Neural crest cell (in vitro differentiated cells): ENCODE measurements at regions not wholly inside any gene's neighbourhood (a gene's known extent, or its start where the extent isn't known, plus 50 kb on each side); places are given as distances from the start of the nearest gene placed in this dataset.

Experiments used
- DNase-seq: peaks from one replicate; pipeline ENCODE4 v3.0.0; 2021; ENCODE audit warnings: low read depth, mixed read lengths, low spot score
- H3K27ac Mint-ChIP-seq: one replicate; pipeline ENCODE4 v1.8.0; 2021; ENCODE audit warnings: mild to moderate bottlenecking, mixed read lengths; ENCODE audit not compliant: unreplicated experiment
- H3K27me3 Mint-ChIP-seq: 2 replicates; pipeline ENCODE4 v1.8.0; 2021; ENCODE audit warnings: low read depth, mild to moderate bottlenecking, mixed read lengths
- H3K36me3 Mint-ChIP-seq: 2 replicates; pipeline ENCODE4 v1.8.0; 2021; ENCODE audit warnings: low read depth, mild to moderate bottlenecking, mixed read lengths
- H3K4me1 Mint-ChIP-seq: 2 replicates; pipeline ENCODE4 v1.8.0; 2021; ENCODE audit warnings: mixed read lengths
- H3K4me3 Mint-ChIP-seq: one replicate; pipeline ENCODE4 v1.8.0; 2021; ENCODE audit warnings: mild to moderate bottlenecking, mixed read lengths
- H3K9me3 Mint-ChIP-seq: 2 replicates; pipeline ENCODE4 v1.8.0; 2021; ENCODE audit warnings: mixed read lengths
- CTCF ChIP-seq: fragments of 200-600 bp; sonication (generic); conservative IDR thresholded peaks from 2 replicates; pipeline ENCODE4 v1.5.0; 2021; ENCODE audit warnings: antibody characterized with exemption, mild to moderate bottlenecking

DNA sequence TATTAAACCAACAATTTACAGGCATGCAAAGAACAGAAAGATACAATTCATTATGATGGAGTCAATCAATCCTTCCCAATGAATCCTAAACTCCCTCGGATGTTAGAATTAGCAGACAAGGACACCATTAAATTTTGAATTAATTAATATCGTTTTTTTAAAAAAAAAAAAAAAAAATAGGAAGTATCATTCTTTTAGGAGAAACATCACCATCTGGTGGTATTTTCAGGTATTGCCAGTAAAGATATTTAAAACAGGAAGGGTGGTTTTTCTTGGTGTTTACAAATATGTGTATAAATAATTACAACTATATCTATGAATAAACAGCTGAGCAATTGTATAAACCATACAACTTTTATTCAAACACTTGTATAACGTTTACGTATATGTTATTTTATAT lies 564.4 kb downstream of the HAO1 start:
- Mint-ChIP-seq H3K4me1 (peaks cover 11% of the 10 kb centered on the region), H3K27me3 (no peaks in the 10 kb centered on the region), H3K4me3 (no peak overlapping the region), H3K9me3 (peaks cover 3% of the 10 kb centered on the region), H3K36me3 (no peaks in the 10 kb centered on the region), H3K27ac (no peak overlapping the region)
- DNase-seq: no peak
- TF ChIP-seq CTCF: peak; percentile 81

- H3K4me1 Mint-ChIP-seq: peaks cover 4% of the 10 kb centered on the region
- no peaks in the 10 kb centered on the region for H3K36me3 Mint-ChIP-seq
- peaks cover 3% of the 10 kb centered on the region for H3K9me3 Mint-ChIP-seq
- H3K27ac Mint-ChIP-seq: no peak overlapping the region
- no peaks in the 10 kb centered on the region for H3K27me3 Mint-ChIP-seq
- no peak for TF ChIP-seq CTCF
- H3K4me3 Mint-ChIP-seq: no peak overlapping the region
- no peak for DNase-seq
These were observed 561.2 kb downstream of the HAO1 start for GRCh38 chr20:7378864-7379605.

DNA sequence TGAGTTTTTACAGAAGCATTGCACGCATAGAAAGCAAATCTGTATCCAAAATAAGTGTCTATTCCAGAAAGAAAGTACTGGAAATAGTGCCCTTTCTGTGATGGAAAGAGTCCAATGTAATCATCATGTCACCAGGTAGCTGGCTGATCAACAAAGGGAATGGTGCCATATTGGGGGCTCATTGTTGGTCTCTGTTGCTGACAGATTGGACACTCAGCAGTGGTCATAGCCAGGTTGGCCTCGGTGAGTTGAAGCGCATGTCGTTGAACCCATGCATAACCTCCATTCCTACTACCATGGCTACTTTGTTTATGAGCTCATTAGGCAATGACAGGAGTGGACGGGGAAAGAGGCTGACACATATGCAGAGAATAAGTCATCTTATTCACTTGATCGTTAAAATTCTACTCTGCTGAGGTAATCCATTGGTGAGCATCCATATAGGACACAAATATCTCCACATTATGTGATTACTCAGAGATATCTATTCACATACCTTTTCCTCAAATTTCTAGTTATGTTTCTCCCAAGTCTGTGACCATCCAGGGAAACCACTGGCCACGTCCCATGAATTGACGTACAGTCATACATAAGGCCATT lies 560.5 kb downstream of the HAO1 start:
- Mint-ChIP-seq H3K36me3 (no peaks in the 10 kb centered on the region), H3K9me3 (peaks cover 3% of the 10 kb centered on the region), H3K4me3 (no peak overlapping the region), H3K27me3 (no peaks in the 10 kb centered on the region), H3K27ac (no peak overlapping the region), H3K4me1 (peaks cover 4% of the 10 kb centered on the region)
- TF ChIP-seq CTCF: no peak
- DNase-seq: no peak

DNA sequence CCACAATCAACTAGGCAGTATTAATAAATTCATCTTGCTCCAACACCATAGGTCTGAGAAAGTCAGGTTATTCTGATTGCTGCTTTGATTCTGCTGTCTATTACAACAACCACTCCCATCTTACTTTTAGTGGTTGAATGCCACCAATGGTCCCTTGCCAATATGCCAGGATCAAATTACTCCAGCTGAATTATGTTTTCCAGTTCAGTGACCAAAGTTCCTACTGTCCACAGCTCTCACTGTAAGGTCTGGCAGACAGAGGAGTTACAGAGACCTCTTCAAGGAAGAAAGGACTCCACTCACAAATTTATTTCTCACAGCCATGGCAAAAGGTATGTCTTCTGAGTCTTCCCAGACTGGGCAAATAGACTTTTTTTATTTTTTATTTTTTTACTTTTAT lies 557.0 kb downstream of the HAO1 start:
- DNase-seq: no peak
- no peaks in the 10 kb centered on the region for H3K27me3 Mint-ChIP-seq
- no peak overlapping the region for H3K4me3 Mint-ChIP-seq
- H3K4me1 Mint-ChIP-seq: no peaks in the 10 kb centered on the region
- H3K9me3 Mint-ChIP-seq: no peaks in the 10 kb centered on the region
- TF ChIP-seq CTCF: no peak
- no peaks in the 10 kb centered on the region for H3K36me3 Mint-ChIP-seq
- H3K27ac Mint-ChIP-seq: no peak overlapping the region

DNA sequence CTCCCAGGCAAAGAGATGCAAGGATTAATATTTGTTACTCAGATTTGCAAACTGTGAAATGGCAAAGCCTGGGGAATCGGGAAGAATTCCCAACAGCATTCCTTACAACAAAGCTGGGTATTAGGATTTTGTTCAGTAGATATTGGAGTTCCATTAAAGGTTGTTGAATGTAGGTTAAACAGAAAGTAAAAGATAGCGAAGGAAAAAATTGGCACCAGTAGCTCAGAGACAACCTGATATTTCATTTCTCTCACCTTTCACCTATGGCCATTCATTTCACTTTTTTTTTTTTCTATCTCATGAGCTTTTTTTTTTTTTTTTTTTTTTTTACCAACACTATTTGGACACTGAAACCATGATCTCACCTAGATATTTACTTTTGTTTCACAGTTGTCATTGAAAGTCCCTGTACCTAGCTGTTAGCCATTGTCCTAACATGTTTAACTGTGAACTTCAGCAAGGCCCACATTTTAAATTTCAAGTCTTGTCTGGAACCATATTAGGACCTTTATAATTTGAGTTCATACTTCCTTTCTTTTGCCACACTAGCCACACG lies 552.5 kb downstream of the HAO1 start:
- H3K36me3 Mint-ChIP-seq: no peaks in the 10 kb centered on the region
- no peak for DNase-seq
- no peak overlapping the region for H3K27ac Mint-ChIP-seq
- no peaks in the 10 kb centered on the region for H3K27me3 Mint-ChIP-seq
- H3K4me3 Mint-ChIP-seq: no peak overlapping the region
- TF ChIP-seq CTCF: no peak
- no peaks in the 10 kb centered on the region for H3K9me3 Mint-ChIP-seq
- H3K4me1 Mint-ChIP-seq: peaks cover 11% of the 10 kb centered on the region
